Right lobe of liver (tissue), 4 donors: ENCODE measurements at regions not wholly inside any gene's neighbourhood (a gene's known extent, or its start where the extent isn't known, plus 50 kb on each side); places are given as distances from the start of the nearest gene placed in this dataset.

Experiments
- CTCF ChIP-seq, 4 donors: fragments of 200-600 bp in 3 of 4; fragments of 450-650 bp in 1 of 4; IDR thresholded peaks; one replicate each; pipeline versions ENCODE4 v1.5.1 to v1.8.0; 2016 to 2022; ENCODE audit warnings: antibody characterized with exemption in 4 of 4, mild to moderate bottlenecking in 2 of 4
- POLR2A ChIP-seq: fragments of 450-650 bp; IDR thresholded peaks from one replicate; pipeline ENCODE4 v1.6.1; 2017; ENCODE audit warnings: antibody characterized with exemption, mild to moderate bottlenecking
- donor health status: DM: no; HTN: no; CAD: no.
- donor health status: DM: no; HTN: no; CAD: no.
- donor health status: DM: no; HTN: yes; CAD: no.

GRCh38 chr5:96049398-96050272 is 88.0 kb upstream of the ELL2 start:
- no peak for TF ChIP-seq CTCF (IDR thresholded peaks at IDR 0.05)
- TF ChIP-seq POLR2A: no peak
